ENCODE measurements at regions not wholly inside any gene's neighbourhood (a gene's known extent, or its start where the extent isn't known, plus 50 kb on each side); places are given as distances from the start of the nearest gene placed in this dataset.

DNA sequence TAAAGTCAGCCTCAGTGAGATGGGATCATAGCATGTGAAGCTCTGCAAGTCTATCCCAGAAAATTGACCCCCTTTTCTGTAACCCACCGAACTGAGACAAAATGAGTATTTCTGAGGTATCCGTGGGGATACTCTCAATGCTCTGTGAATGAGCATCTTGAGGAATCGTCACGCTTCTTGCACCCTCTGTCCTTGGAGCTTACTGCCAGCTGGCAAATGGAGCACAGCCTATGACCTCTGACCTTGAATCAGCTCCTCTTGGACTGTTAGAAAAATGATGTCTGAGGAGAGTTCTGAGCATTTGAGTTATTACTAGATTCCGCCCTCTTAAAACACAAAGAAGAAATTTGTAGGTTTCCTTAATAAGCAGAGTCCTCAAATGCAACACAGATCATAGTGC lies 342.1 kb downstream of the ZFHX3 start:
- TF ChIP-seq SP1 (IDR thresholded peaks at IDR 0.05; ENCODE audit: low read depth) (no peak), EGR1 (IDR thresholded peaks at IDR 0.05; ENCODE audit: low read depth) (no peak), EZH2 (IDR thresholded peaks at IDR 0.05) (no peak), CTCF (IDR thresholded peaks at IDR 0.05 in 2 of 3, conservative IDR thresholded peaks at IDR 0.05 in 1 of 3; ENCODE audit: borderline replicate concordance in 1 of 3, insufficient read depth in 1 of 3, low read depth in 2 of 3, low read length in 2 of 3) (no peak)

All from HCT116 (cell line).